BLaER1 (cell line): ENCODE measurements at regions not wholly inside any gene's neighbourhood (a gene's known extent, or its start where the extent isn't known, plus 50 kb on each side); places are given as distances from the start of the nearest gene placed in this dataset.

Experiments used
- H3K27ac ChIP-seq: shearing (Covaris generic); formaldehyde crosslinking; 2 replicates; pipeline ENCODE4 v1.8.1; 2022
- H3K27me3 ChIP-seq: shearing (Covaris generic); formaldehyde crosslinking; 2 replicates; pipeline ENCODE4 v1.8.1; 2022
- H3K36me3 ChIP-seq: shearing (Covaris generic); formaldehyde crosslinking; 2 replicates; pipeline ENCODE4 v1.8.1; 2022
- H3K4me1 ChIP-seq: shearing (Covaris generic); formaldehyde crosslinking; 2 replicates; pipeline ENCODE4 v1.8.1; 2022
- H3K4me2 ChIP-seq: shearing (Covaris generic); formaldehyde crosslinking; 2 replicates; pipeline ENCODE4 v1.8.1; 2022
- H3K4me3 ChIP-seq: shearing (Covaris generic); formaldehyde crosslinking; 2 replicates; pipeline ENCODE4 v1.8.1; 2022
- H3K9ac ChIP-seq: shearing (Covaris generic); formaldehyde crosslinking; 2 replicates; pipeline ENCODE4 v1.8.1; 2022
- H3K9me3 ChIP-seq: shearing (Covaris generic); formaldehyde crosslinking; 2 replicates; pipeline ENCODE4 v1.8.1; 2022
- H4K20me1 ChIP-seq: shearing (Covaris generic); formaldehyde crosslinking; 2 replicates; pipeline ENCODE4 v1.8.1; 2022
- Cebpa-rat ChIP-seq: shearing (Covaris generic); IDR thresholded peaks from 2 replicates; pipeline ENCODE4 v1.8.1; 2022

DNA sequence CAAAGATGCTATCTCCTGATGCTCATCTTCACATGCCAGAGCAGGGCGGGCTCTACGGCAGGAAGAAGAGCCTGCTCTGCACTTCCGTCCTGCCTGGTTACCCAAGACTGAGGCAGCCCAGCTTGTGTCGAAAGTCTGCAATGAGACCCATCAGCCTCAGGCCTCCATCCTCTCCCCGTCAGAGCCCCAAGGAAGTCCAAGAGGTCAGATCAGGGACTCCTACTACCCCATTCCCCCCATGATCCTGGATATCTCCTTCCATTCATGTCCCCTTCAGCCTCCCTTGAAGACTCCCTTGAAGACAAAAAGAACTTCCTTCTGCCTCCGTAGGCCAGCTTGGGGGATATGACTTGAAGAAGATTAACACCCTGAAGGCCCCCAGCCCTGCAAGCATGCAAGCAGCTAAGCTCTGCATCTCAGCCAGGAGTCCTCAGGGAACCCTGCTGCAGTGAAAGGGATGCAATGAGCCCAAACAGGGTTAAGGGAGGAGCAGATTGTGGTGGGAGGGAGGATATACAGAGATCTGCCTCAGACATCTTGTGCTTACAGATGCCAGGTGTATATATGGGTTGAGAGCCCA lies 85.6 kb downstream of the TRIM29 start:
- Histone ChIP-seq H3K4me2 (no peak overlapping the region), H3K9ac (no peak overlapping the region), H3K27me3 (no peaks in the 10 kb centered on the region), H3K27ac (no peak overlapping the region), H3K4me1 (peaks cover 10% of the 10 kb centered on the region), H4K20me1 (no peaks in the 10 kb centered on the region), H3K36me3 (no peaks in the 10 kb centered on the region), H3K9me3 (peaks cover 9% of the 10 kb centered on the region), H3K4me3 (no peak overlapping the region)
- TF ChIP-seq Cebpa-rat = no peak

DNA sequence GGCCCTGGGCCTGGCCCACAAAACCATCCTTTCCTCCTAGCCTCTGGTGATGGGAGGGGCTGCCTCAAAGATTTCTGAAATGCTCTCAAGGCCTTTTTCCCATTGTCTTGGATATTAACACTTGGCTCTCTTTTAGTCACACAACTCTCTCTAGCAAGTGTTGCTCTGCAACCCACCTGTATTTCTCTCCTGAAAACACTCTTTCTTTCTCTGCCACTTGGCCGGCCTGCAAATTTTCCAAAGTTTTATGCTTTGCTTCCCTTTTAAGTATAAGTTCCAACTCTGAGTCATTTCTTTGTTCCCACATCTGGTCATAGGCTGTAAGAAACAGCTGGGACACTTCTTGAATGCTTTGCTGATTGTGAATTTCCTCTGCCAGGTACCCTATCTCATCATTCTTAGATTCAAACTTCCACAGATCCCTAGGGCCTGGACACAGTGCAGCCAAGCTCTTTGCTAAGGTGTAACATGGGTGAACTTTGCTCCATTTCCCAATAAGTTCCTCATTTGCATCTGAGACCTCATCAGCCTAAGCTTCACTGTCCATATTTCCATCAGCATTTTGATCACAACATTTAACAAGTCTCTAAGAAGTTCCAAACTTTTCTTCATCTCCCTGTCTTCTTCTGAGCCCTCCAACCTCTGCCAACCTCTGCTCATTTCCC lies 93.8 kb downstream of the TRIM29 start:
- Histone ChIP-seq H3K9ac (no peak overlapping the region), H3K4me2 (no peak overlapping the region)

DNA sequence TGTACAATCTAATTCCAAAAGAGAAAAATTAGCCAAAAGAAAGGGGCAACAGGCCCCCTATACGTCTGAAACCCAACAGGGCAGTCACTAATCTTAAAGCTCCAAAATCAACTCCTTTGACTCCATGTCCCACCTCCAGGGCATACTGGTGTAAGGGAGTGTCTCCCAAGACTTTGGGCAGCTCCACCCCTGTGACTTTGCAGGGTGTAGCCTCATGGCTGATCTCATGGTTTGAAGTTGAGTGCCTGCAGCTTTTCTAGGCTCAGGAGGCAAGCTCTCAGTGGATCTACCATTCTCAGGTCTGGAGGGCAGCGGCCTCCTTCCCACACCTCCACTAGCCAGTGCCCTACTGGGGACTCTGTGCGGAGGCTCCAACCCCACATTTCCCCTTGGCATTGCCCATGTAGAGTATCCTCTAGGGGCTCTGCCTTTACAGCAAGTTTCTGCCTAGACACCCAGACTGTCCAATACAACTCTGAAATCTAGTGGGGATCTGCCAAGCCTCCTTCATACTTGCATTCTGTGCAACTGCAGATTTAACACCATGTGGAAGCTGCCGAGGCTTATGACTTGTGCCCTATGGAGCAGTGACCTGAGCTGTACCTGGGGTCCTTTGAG lies 94.5 kb downstream of the TRIM29 start:
- no peak for TF ChIP-seq Cebpa-rat
- Histone ChIP-seq H3K4me2 (no peak overlapping the region), H3K4me1 (no peaks in the 10 kb centered on the region), H3K4me3 (no peak overlapping the region), H3K27me3 (no peaks in the 10 kb centered on the region), H3K9me3 (peaks cover 11% of the 10 kb centered on the region), H3K9ac (no peak overlapping the region), H3K36me3 (no peaks in the 10 kb centered on the region), H4K20me1 (no peaks in the 10 kb centered on the region), H3K27ac (no peak overlapping the region)

More for the DNA sequence above, 93.8 kb downstream of the TRIM29 start:
- H3K27ac ChIP-seq = no peak overlapping the region
- H3K9me3 ChIP-seq = peaks cover 11% of the 10 kb centered on the region
- no peak overlapping the region for H3K4me3 ChIP-seq
- H3K27me3 ChIP-seq = no peaks in the 10 kb centered on the region
- H3K36me3 ChIP-seq = no peaks in the 10 kb centered on the region
- no peaks in the 10 kb centered on the region for H4K20me1 ChIP-seq
- no peaks in the 10 kb centered on the region for H3K4me1 ChIP-seq
- TF ChIP-seq Cebpa-rat = no peak

GRCh38 chr11:120041625-120042024 lies 96.3 kb downstream of the TRIM29 start:
- Histone ChIP-seq H3K36me3 (no peaks in the 10 kb centered on the region), H3K4me3 (no peak overlapping the region), H3K4me1 (no peaks in the 10 kb centered on the region), H3K9me3 (peaks cover 3% of the 10 kb centered on the region; the same call in 1 of the 2 replicates), H4K20me1 (no peaks in the 10 kb centered on the region), H3K9ac (no peak overlapping the region), H3K27me3 (no peaks in the 10 kb centered on the region), H3K4me2 (no peak overlapping the region), H3K27ac (no peak overlapping the region)
- TF ChIP-seq Cebpa-rat = no peak

DNA sequence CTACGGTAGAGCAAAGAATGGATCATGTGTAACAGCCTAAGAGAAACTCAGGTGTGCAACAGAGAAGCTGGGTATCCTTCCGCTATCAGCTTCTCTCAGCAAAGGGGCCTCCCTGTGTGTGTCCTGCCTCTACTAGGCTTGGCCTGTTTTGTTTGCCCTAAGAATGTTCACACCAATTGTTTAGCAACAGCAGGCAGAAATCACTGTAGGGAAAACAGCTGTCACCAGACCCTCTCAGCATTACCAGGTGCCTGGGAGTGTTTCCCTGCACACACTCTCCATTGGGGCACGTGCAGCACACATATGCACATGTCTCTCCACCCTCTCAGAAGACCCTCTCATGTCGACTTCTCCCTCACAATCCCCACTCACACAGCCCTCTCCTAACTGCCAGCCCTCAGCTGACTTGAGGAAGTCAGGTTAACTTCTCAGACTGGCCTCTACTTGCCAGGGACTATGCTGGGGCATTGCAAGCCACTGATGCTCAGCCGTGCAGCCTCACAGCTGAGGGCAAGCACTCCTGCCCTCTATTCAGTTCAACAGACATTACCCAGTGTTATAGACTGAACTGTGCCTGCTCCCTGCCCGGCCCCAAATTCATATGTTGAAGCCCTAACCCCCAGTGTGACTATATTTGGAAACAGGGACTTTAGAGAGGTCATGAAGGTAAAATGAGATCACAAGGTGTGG lies 97.6 kb downstream of the TRIM29 start:
- no peak for TF ChIP-seq Cebpa-rat
- H3K9me3 ChIP-seq = 0 out of 2 replicates have a peak, but pooled peaks cover 3% of the 10 kb centered on the region
- H3K9ac ChIP-seq = no peak overlapping the region
- no peaks in the 10 kb centered on the region for H3K27me3 ChIP-seq
- no peak overlapping the region for H3K27ac ChIP-seq
- no peaks in the 10 kb centered on the region for H3K36me3 ChIP-seq
- H3K4me2 ChIP-seq = no peak overlapping the region
- no peaks in the 10 kb centered on the region for H3K4me1 ChIP-seq
- H3K4me3 ChIP-seq = no peak overlapping the region
- no peaks in the 10 kb centered on the region for H4K20me1 ChIP-seq

- no peaks in the 10 kb centered on the region for H4K20me1 ChIP-seq
- no peaks in the 10 kb centered on the region for H3K4me1 ChIP-seq
- no peak overlapping the region for H3K4me2 ChIP-seq
- H3K4me3 ChIP-seq = no peak overlapping the region
- no peak for TF ChIP-seq Cebpa-rat
- no peak overlapping the region for H3K27ac ChIP-seq
- H3K36me3 ChIP-seq = no peaks in the 10 kb centered on the region
- no peak overlapping the region for H3K9ac ChIP-seq
- H3K9me3 ChIP-seq = 0 out of 2 replicates have a peak, but pooled peaks cover 3% of the 10 kb centered on the region
- no peaks in the 10 kb centered on the region for H3K27me3 ChIP-seq
Measured at GRCh38 chr11:120039039-120039438, 98.9 kb downstream of the TRIM29 start.

DNA sequence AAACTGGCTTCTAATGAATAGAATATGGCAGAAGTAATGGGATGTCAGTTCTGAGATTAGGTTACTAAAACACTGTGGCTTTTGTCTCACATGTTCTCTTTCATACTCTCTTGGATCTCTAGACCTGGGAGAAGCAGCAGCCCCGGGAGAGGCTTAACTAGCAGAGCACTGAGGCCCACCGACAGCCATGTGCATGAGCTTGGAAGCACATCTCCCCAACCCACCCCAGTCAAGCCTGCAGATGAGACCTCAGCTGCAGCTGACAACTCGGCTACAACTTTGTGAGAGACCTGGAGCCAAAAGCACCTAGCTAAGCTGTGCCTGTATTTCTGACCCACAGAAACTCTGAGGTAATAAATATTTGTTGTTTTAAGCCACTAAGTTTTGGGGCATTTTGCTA lies 100.8 kb downstream of the TRIM29 start:
- Histone ChIP-seq H3K27ac (no peak overlapping the region), H3K9me3 (0 out of 2 replicates have a peak, but pooled peaks cover 3% of the 10 kb centered on the region), H3K36me3 (no peaks in the 10 kb centered on the region), H3K9ac (no peak overlapping the region), H3K4me1 (no peaks in the 10 kb centered on the region), H3K4me3 (no peak overlapping the region), H3K27me3 (no peaks in the 10 kb centered on the region), H3K4me2 (no peak overlapping the region), H4K20me1 (no peaks in the 10 kb centered on the region)
- no peak for TF ChIP-seq Cebpa-rat

GRCh38 chr11:120035756-120036155 lies 102.2 kb downstream of the TRIM29 start:
- Histone ChIP-seq H4K20me1 (no peaks in the 10 kb centered on the region), H3K9ac (no peak overlapping the region), H3K36me3 (no peaks in the 10 kb centered on the region), H3K27me3 (no peaks in the 10 kb centered on the region), H3K27ac (no peak overlapping the region), H3K4me2 (no peak overlapping the region), H3K9me3 (0 out of 2 replicates have a peak, but pooled peaks cover 3% of the 10 kb centered on the region), H3K4me3 (no peak overlapping the region), H3K4me1 (no peaks in the 10 kb centered on the region)
- no peak for TF ChIP-seq Cebpa-rat

GRCh38 chr11:120034881-120035630 lies 102.9 kb downstream of the TRIM29 start:
- no peaks in the 10 kb centered on the region for H4K20me1 ChIP-seq
- H3K4me3 ChIP-seq = no peak overlapping the region
- no peak overlapping the region for H3K27ac ChIP-seq
- no peak for TF ChIP-seq Cebpa-rat
- H3K27me3 ChIP-seq = no peaks in the 10 kb centered on the region
- H3K4me1 ChIP-seq = no peaks in the 10 kb centered on the region; the same call in 1 of the 2 replicates
- no peaks in the 10 kb centered on the region for H3K36me3 ChIP-seq
- H3K9ac ChIP-seq = no peak overlapping the region
- H3K4me2 ChIP-seq = no peak overlapping the region
- 0 out of 2 replicates have a peak, but pooled peaks cover 3% of the 10 kb centered on the region for H3K9me3 ChIP-seq
